ENCODE measurements at regions not wholly inside any gene's neighbourhood (a gene's known extent, or its start where the extent isn't known, plus 50 kb on each side); places are given as distances from the start of the nearest gene placed in this dataset.

DNA sequence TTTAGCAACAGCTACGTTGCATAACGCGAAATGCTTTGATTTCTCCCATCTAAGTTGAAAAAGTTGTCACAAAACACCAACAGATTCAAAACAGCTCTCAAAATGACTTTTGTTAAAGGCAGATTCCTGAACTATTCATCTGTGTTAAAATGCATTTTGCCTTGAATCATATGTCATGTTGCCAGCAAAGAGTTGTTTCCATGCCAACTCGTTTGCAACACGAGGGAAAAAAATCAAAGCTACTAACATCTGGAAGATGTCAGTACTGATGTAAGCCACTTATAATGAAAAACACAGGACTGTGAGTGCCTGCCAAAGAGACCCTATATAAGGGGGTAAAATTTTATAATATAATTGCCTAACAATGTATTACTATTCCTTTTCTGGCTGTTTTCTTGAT is 182.7 kb upstream of the PTBP2 start:
- TF ChIP-seq EZH2 (IDR thresholded peaks at IDR 0.05; ENCODE audit: insufficient read depth, poor library complexity, severe bottlenecking), result no peak
- TF ChIP-seq EZH2phosphoT487 (IDR thresholded peaks at IDR 0.05; ENCODE audit: insufficient read depth, low read depth), result peak; percentile 66; the same call in 1 of the 2 replicates
